ENCODE measurements at regions not wholly inside any gene's neighbourhood (a gene's known extent, or its start where the extent isn't known, plus 50 kb on each side); places are given as distances from the start of the nearest gene placed in this dataset.

DNA sequence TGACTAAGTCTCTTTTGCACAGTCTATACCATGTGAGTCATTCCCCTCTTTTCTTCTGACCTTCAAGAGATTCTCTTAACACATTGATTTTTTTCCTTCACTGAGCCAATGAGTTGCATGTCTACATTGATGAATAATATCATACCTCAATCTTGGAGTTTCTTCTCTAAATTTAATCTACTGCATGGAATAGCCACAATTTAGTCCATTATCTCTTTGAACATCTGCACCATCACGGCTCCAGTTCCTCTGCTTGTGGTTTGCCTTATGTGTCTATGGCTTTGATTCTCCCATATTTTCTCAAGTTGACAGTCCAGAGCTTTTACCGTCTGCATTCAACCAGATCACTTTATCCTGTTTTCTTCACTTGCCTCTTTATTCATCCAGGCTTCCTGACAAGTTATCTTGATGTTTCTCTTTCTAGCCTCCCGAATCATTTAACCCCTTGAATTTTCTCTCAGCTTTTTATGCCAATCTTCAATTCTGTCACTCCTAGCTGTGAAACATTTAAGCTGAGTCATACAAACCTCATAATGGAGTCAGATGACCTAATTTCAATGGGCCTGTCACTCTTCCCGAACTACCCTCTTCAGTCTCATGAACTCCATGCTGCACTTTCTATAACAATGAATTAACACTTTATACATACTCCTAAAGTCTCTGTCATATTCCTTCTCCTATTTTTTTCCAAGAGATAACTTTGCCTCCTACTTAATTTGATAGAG, 222.3 kb downstream of the CPE start:
- H3K36me3 Mint-ChIP-seq (ENCODE audit: low read depth), result no peaks in the 10 kb centered on the region
- no peaks in the 10 kb centered on the region for H3K9me3 Mint-ChIP-seq
- no peak overlapping the region for H3K27ac Mint-ChIP-seq
- no peak for DNase-seq
- no peaks in the 10 kb centered on the region for H3K4me1 Mint-ChIP-seq
- no peak for ATAC-seq
- H3K4me3 Mint-ChIP-seq, result no peak overlapping the region
- H3K27me3 Mint-ChIP-seq, result no peaks in the 10 kb centered on the region

DNA sequence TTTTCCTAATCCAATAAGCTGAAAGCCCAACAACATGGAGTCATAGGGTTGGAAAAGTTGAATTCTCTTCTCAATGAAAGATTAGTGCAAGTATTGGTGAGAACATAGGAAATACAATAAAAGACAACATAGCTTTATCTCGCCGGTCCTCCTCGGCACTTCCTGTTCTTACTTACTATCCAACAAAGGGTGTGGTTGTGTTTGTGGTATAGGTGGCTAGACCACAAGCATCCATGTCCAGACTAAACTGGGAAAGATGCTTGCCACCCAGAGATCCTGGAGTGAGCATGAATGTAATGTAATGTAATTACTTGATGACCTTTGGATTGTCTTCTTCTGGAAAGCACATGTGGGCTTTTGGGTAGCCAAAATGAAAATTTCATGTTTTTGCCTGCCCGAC, 223.8 kb downstream of the CPE start:
- H3K4me1 Mint-ChIP-seq, result no peaks in the 10 kb centered on the region
- no peak for DNase-seq
- H3K36me3 Mint-ChIP-seq (ENCODE audit: low read depth), result no peaks in the 10 kb centered on the region
- no peak overlapping the region for H3K27ac Mint-ChIP-seq
- no peak for ATAC-seq
- no peak overlapping the region for H3K4me3 Mint-ChIP-seq
- H3K9me3 Mint-ChIP-seq, result peaks cover 4% of the 10 kb centered on the region
- no peaks in the 10 kb centered on the region for H3K27me3 Mint-ChIP-seq

DNA sequence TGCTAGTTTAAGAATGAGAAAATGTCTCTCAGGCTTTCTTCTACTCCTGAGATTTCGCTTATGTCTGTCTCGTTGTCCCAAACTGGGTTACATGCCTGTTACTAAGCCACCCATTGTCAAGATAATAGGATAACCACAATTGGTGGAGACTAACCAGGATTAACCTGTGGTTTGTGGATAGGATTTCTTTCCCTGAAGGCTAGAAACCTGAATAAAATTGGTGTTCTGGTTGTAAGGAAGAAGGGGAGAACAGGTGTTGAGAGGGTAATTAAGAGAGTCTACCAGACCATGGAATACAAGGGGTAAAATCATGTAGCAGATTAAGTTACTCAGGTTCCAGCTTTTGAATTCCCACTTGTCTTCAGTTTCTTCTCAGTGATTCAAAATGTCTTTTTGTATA, 225.4 kb downstream of the CPE start:
- no peak for DNase-seq
- Mint-ChIP-seq H3K36me3 (ENCODE audit: low read depth) (no peaks in the 10 kb centered on the region), H3K4me1 (no peaks in the 10 kb centered on the region), H3K9me3 (peaks cover 4% of the 10 kb centered on the region), H3K27me3 (no peaks in the 10 kb centered on the region), H3K27ac (no peak overlapping the region), H3K4me3 (no peak overlapping the region)
- no peak for ATAC-seq

DNA sequence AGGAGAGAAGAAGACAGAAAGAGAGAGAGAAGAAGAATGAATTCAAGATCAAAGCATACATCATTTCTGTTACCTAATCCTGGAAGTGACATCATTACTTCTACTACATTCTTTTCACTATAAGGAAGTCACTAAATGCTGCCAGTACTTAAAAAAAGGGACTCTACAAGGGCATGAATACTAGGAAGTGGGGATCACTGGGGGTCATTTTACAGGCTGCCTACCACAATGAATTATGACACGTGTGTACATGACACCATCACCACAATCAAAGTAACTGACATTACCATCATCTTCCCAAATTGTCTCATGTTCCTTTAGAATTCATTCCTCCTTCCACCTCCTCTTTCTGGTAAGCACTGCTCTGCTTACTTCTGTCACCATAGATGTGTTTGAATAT, 227.0 kb downstream of the CPE start:
- H3K4me1 Mint-ChIP-seq, result no peaks in the 10 kb centered on the region
- ATAC-seq (no peak), DNase-seq (no peak)
- peaks cover 4% of the 10 kb centered on the region for H3K9me3 Mint-ChIP-seq
- H3K27ac Mint-ChIP-seq, result no peak overlapping the region
- no peaks in the 10 kb centered on the region for H3K27me3 Mint-ChIP-seq
- no peaks in the 10 kb centered on the region for H3K36me3 Mint-ChIP-seq (ENCODE audit: low read depth)
- no peak overlapping the region for H3K4me3 Mint-ChIP-seq

DNA sequence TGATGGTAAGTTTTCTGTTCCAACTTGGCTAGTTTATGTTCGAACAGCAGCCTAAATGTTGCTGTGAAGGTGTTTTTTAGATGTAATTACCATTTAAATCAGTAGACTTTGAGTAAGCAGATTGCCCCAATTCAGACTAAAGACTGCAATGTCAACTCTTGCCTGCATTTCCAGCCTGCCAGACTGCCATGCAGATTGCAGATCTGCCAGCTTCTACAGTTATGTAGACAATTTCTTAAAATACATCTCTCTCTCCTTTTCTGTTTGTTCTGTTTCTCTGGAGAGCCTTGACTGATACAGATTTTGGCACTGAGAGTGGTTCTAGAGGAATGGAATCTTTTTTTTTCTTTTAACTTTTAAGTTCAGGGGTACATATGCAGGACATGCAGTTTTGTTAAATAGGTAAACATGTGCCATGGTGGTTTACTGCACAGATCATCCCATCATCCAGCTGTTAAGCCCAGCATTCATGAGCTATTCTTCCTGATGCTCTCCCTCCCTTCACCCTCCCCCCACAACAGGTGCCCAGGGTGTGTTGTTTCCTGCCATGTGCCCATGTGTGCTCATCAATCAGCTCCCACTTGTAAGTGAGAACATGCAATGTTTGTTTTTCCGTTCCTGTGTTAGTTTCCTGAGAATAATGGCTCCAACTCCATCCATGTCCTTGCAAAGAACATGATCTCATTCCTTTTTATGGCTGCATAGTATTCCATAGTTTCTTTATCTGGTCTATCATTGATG, 227.8 kb downstream of the CPE start:
- no peaks in the 10 kb centered on the region for H3K4me1 Mint-ChIP-seq
- DNase-seq, result no peak
- H3K27ac Mint-ChIP-seq, result no peak overlapping the region
- no peaks in the 10 kb centered on the region for H3K27me3 Mint-ChIP-seq
- H3K36me3 Mint-ChIP-seq (ENCODE audit: low read depth), result no peaks in the 10 kb centered on the region
- H3K4me3 Mint-ChIP-seq, result no peak overlapping the region
- H3K9me3 Mint-ChIP-seq, result peaks cover 4% of the 10 kb centered on the region
- no peak for ATAC-seq

DNA sequence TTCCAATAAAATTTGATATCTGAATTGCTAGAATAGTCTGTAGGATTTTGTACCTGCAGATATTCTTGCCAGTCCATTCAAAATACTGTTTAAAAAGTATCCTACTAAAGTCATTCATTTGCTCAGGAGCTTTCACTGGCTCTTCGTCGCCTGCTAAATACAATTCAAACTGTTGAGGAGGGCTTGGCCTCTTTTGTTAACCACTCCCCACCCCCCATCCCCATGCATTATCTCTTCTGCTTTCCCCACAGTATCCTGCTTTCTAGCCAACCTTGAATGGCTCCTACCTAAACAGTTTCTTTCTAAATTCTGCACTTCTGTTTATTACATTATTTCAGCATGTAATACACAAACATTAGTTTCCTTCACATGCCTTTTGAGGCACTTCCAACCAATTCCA, 230.8 kb downstream of the CPE start:
- Mint-ChIP-seq H3K27me3 (no peaks in the 10 kb centered on the region), H3K4me1 (no peaks in the 10 kb centered on the region)
- no peak for ATAC-seq

DNA sequence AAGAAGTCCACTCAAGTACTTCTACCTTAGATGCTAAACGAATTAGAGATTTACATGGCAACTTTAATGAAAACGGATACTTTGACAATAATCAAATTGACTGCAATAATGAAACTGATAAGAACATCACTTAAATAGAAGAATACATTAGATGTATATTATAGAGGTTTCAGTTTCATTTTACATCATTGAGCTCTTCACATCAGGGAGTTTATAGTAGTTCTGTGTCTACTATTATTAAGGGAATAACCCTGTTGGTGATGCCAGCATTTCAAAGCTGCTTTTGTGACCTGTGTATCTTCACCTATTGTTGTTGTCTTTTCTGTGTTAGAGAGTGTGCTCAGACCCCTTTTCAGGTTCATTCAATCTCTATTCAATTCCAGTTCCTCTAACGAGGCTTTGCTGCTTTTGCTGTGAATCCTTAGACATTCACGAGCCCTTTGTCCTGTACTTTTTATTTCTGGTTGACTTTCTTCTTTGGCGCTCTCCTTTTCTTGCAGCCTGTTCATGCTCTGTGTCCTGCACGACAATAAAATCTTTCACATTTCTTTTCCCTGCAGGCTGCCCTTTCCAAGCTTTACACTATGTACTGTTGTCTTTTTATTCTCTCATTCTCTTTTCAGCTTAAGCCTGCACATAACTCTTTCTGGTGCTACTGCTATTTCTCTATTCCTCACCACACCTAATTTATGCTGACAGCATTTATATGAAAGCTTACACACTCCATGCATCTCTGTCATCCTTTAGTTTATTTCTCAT, 232.1 kb downstream of the CPE start:
- no peak for DNase-seq
- Mint-ChIP-seq H3K4me3 (no peak overlapping the region), H3K36me3 (ENCODE audit: low read depth) (no peaks in the 10 kb centered on the region)

More for the DNA sequence above, 230.8 kb downstream of the CPE start:
- no peak for DNase-seq
- Mint-ChIP-seq H3K4me3 (no peak overlapping the region), H3K36me3 (ENCODE audit: low read depth) (no peaks in the 10 kb centered on the region), H3K9me3 (peaks cover 4% of the 10 kb centered on the region), H3K27ac (no peak overlapping the region)

DNA sequence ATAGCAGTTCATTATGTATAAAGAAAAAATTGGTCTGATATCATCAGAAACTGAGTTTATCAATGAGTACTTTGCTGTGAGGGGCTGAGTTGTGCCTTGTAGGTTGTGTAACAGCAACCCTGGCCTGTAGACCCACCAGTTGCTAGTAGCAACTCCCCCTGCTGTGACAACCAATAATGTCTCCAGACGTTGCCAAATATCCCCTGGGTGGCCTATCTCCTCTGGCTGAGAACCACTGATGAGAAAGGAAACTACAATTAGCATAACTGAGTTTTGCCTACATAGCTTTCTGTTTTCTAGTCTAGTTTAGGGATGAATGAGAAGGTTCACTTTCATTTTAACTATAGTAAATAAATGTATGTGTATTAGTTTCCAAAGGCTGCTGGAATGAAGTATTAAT, 234.1 kb downstream of the CPE start:
- H3K36me3 Mint-ChIP-seq (ENCODE audit: low read depth), result no peaks in the 10 kb centered on the region
- H3K27ac Mint-ChIP-seq, result no peak overlapping the region
- no peak overlapping the region for H3K4me3 Mint-ChIP-seq
- no peak for ATAC-seq
- DNase-seq, result no peak
- H3K4me1 Mint-ChIP-seq, result no peaks in the 10 kb centered on the region
- H3K27me3 Mint-ChIP-seq, result no peaks in the 10 kb centered on the region
- H3K9me3 Mint-ChIP-seq, result no peaks in the 10 kb centered on the region

More for the DNA sequence above, 232.1 kb downstream of the CPE start:
- peaks cover 4% of the 10 kb centered on the region for H3K9me3 Mint-ChIP-seq
- H3K27ac Mint-ChIP-seq, result no peak overlapping the region
- H3K27me3 Mint-ChIP-seq, result no peaks in the 10 kb centered on the region
- H3K4me1 Mint-ChIP-seq, result no peaks in the 10 kb centered on the region
- no peak for ATAC-seq

DNA sequence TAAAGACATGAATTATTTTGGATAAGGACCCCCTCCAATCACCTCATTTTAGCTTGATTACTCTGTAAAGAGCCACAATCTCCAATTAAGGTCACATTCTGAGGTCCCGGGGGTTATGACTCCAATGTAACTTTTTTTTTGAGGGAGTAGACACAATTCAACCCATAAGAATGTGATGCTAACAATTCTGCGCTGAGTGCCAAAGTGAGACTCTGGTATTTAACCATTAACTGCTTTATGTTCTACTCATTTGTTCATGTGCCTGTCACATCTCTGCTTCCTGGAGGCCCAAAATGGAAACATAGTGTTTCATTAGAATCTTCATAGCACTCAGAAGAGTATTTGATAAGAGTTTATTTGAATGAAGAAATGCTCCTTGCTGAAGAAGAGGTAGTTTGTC, 234.8 kb downstream of the CPE start:
- DNase-seq, result no peak
- H3K4me3 Mint-ChIP-seq, result no peak overlapping the region
- peaks cover 5% of the 10 kb centered on the region for H3K9me3 Mint-ChIP-seq
- no peaks in the 10 kb centered on the region for H3K27me3 Mint-ChIP-seq
- H3K27ac Mint-ChIP-seq, result no peak overlapping the region
- no peak for ATAC-seq
- no peaks in the 10 kb centered on the region for H3K4me1 Mint-ChIP-seq
- no peaks in the 10 kb centered on the region for H3K36me3 Mint-ChIP-seq (ENCODE audit: low read depth)

DNA sequence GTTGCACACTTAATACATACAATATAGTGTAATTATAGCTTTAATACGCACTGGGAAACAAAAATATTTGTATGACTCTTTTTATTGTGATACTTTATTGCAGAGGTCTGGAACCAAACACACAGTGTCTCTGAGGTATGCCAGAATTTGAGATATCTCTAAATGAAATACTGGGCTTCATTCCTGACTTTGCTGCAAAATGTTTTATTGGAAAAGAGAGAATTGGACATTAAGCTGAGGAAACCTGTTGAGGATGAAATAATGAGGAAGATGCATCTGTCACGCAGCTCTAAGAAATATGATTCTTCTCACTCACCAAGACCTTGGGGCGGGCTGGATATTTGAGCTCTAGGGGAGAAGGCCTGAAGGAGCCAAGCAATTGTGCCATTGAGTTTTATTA, 242.1 kb downstream of the CPE start:
- Mint-ChIP-seq H3K4me1 (no peaks in the 10 kb centered on the region), H3K27me3 (no peaks in the 10 kb centered on the region), H3K4me3 (no peak overlapping the region), H3K27ac (no peak overlapping the region), H3K9me3 (peaks cover 14% of the 10 kb centered on the region), H3K36me3 (ENCODE audit: low read depth) (no peaks in the 10 kb centered on the region)
- no peak for ATAC-seq
- no peak for DNase-seq

DNA sequence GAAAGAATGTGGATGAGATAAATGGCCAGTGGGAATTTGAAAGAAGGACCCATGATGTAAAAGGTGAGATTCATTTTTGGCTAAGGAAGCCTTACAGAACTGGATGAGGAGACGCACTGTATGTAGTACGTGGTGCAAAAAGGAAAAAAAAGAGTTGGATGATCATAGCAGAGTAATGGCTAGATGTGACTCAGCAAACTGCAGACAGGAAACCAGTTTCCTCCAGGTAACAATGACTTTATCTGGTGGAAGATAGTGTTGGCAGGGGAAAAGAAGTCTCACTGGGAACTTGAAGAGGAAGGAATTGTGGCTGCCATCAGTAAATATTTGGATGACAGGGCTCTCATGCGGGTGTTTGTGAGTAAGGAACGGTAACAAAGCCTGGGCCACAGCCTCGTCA, 243.2 kb downstream of the CPE start:
- ATAC-seq, result no peak
- H3K4me3 Mint-ChIP-seq, result no peak overlapping the region
- no peaks in the 10 kb centered on the region for H3K4me1 Mint-ChIP-seq

DNA sequence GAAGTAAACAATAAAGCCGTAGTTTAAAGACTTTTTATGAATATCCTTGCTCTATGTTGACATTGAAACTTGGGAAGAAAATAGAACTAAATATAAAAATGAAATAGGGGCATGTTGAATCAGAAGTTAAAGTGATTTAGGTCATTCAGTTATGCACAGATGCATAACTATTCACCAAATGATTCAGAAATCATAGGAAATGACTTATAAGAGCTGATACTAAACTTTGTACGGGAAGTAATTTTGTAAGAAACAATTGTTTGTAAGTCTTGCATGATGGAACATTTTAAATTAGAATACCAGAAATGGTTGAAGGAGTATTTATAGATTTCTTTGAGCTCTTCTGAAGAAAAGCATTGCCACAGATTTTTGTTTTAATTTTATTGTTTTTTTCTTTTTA, 246.5 kb downstream of the CPE start:
- ATAC-seq, result no peak
- H3K4me1 Mint-ChIP-seq, result no peaks in the 10 kb centered on the region
- H3K9me3 Mint-ChIP-seq, result no peaks in the 10 kb centered on the region
- H3K27me3 Mint-ChIP-seq, result no peaks in the 10 kb centered on the region
- no peak overlapping the region for H3K27ac Mint-ChIP-seq
- DNase-seq, result no peak
- H3K4me3 Mint-ChIP-seq, result no peak overlapping the region
- no peaks in the 10 kb centered on the region for H3K36me3 Mint-ChIP-seq (ENCODE audit: low read depth)

More for the DNA sequence above, 243.2 kb downstream of the CPE start:
- H3K36me3 Mint-ChIP-seq (ENCODE audit: low read depth), result no peaks in the 10 kb centered on the region
- DNase-seq, result no peak
- H3K9me3 Mint-ChIP-seq, result peaks cover 14% of the 10 kb centered on the region
- H3K27me3 Mint-ChIP-seq, result no peaks in the 10 kb centered on the region
- H3K27ac Mint-ChIP-seq, result no peak overlapping the region

DNA sequence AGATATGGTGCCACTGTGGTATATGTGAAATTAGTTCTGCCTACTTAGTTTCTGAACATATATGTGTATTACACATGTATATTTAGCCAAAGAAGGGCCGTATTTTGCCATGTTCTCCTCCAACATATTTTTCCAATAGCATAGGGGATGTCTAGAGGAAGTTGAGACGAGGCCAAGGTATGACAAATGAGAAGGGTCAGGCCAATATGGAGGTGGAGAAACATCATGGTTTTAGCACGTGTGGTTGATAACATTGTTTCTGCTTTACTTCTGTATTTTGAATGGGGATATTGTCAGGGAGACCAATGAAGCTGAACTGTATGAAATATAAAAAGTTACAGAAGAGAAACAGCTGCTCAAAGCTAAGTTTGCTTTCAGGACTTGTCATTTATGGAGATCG, 246.7 kb upstream of the TLL1 start:
- ATAC-seq (no peak), DNase-seq (no peak)
- Mint-ChIP-seq H3K4me1 (no peaks in the 10 kb centered on the region), H3K27me3 (no peaks in the 10 kb centered on the region), H3K9me3 (no peaks in the 10 kb centered on the region), H3K27ac (no peak overlapping the region), H3K4me3 (no peak overlapping the region), H3K36me3 (ENCODE audit: low read depth) (no peaks in the 10 kb centered on the region)

DNA sequence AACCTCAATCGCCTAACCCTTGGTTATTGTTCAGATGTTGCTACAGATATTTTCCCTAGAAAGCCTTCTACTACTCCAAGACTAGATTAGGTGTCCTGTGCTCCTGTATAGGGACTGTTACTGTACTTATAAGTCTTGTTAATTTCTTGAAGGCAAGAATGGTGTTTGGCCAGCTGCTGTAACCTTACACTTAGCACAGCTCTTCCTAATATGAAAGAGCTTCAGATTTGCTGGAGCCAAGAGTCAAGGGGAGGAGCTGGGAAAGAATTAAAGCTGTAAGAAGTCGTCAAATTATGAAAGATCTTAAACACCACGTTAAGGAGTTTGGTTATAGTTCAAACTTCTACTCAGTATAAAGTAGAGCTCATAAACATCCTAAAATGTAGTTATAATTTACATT, 245.9 kb upstream of the TLL1 start:
- ATAC-seq, result no peak
- Mint-ChIP-seq H3K9me3 (no peaks in the 10 kb centered on the region), H3K4me3 (no peak overlapping the region), H3K27me3 (no peaks in the 10 kb centered on the region), H3K27ac (no peak overlapping the region), H3K36me3 (ENCODE audit: low read depth) (no peaks in the 10 kb centered on the region), H3K4me1 (no peaks in the 10 kb centered on the region)
- no peak for DNase-seq

DNA sequence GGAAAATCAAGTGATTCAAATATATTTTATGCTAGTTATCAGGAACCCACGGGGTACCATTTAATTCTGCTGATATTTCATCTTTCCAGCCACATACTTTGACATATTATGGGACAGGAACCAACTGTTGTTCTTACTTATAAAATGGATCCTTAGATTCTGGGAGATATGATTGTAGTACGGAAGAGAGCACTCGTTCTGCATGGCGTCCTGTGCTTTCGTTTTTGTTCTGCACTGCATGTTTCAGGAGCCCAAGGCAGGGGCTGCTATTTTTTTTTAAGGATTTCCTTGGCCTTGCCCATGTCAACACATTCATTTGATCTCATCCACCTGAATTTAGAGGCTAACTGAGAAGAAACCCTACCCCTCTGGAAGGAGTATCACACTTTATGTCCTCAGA, 245.5 kb upstream of the TLL1 start:
- ATAC-seq (no peak), DNase-seq (no peak)
- Mint-ChIP-seq H3K27ac (no peak overlapping the region), H3K27me3 (no peaks in the 10 kb centered on the region), H3K36me3 (ENCODE audit: low read depth) (no peaks in the 10 kb centered on the region), H3K4me3 (no peak overlapping the region), H3K4me1 (no peaks in the 10 kb centered on the region), H3K9me3 (no peaks in the 10 kb centered on the region)

Measured in activated naive CD8-positive, alpha-beta T cell treated with anti-CD3 and anti-CD28 coated beads, Interleukin-2, amount 50 U/mL, for 24 hours (primary cell).